A549 (cell line): ENCODE measurements at regions not wholly inside any gene's neighbourhood (a gene's known extent, or its start where the extent isn't known, plus 50 kb on each side); places are given as distances from the start of the nearest gene placed in this dataset.

ENCODE experiments used
- CHD4 ChIP-seq: fragments of 200-600 bp; sonication (generic); IDR thresholded peaks from 2 replicates; pipeline ENCODE4 v1.6.1; 2016; ENCODE audit warnings: antibody characterized with exemption, mild to moderate bottlenecking, borderline replicate concordance
- EP300 ChIP-seq, 2 experiments: fragments of >200 bp; sonication (Bioruptor Twin); formaldehyde crosslinking; IDR thresholded peaks; 2 replicates in 1 of 2; 3 replicates in 1 of 2; pipeline ENCODE4 v1.6.1; 2016 to 2017
- HOXA7 ChIP-seq: fragments of 250-450 bp; sonication (Bioruptor Pico); IDR thresholded peaks from 2 replicates; pipeline ENCODE4 v1.5.0; 2020; ENCODE audit warnings: mild to moderate bottlenecking, moderate library complexity
- RAD21 ChIP-seq, 2 experiments: fragments of >200 bp in 1 of 2; sonication (Bioruptor Twin) in 1 of 2; formaldehyde crosslinking in 1 of 2; IDR thresholded peaks in 1 of 2; conservative IDR thresholded peaks in 1 of 2; 2 replicates in 1 of 2; 3 replicates in 1 of 2; pipeline ENCODE4 v1.6.1; 2012 to 2018; ENCODE audit warnings: inconsistent platforms in 1 of 2
- RNF2 ChIP-seq: fragments of 200-600 bp; sonication (generic); IDR thresholded peaks from 2 replicates; pipeline ENCODE4 v1.6.1; 2016; ENCODE audit warnings: low read depth, mild to moderate bottlenecking, antibody characterized with exemption, moderate library complexity, borderline replicate concordance
- TF ChIP-seq, protein P1 (sequence below): fragments of 250-450 bp; sonication (Bioruptor Pico); IDR thresholded peaks from 2 replicates; pipeline ENCODE4 v1.5.0; 2020; ENCODE audit warnings: low read depth, mild to moderate bottlenecking, moderate library complexity
- TF ChIP-seq, protein P2 (sequence below): fragments of >200 bp; sonication (Bioruptor Twin); formaldehyde crosslinking; IDR thresholded peaks from 3 replicates; pipeline ENCODE4 v1.5.1; 2016
- TF ChIP-seq, protein P3 (sequence below): IDR thresholded peaks from 2 replicates; pipeline ENCODE4 v1.6.1; 2012

DNA sequence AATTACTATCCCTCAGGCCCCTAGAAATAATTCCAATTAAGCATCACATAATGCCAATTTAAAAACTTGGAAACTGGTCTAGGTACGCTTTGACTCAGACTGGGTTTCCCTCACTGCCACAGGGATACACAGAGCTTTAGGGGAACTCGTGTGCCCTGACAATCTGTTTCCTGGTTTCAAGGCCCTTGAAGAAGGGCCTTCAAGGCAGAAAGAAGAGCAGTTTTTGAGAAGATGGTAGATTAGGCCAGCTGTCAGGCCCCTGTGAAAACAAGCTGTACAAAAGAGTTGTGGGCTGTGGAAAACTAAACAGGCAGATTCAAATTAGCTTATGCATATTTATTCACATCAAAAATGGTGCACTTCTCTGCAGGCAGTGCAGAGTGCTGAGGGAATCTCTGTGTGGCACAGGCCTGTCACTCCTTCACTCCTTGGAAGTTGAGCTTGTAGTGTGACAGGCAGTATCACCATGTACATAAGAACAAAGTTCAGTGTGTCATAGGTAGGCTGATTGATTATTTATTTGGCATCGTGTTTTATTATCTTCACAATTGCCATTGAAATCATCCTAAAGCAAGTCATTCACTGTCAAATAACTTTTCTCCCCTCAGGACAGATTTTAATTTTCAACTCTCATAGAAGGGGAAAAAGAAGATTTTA, 614.4 kb upstream of the GYPC start:
- TF ChIP-seq, protein P1, sequence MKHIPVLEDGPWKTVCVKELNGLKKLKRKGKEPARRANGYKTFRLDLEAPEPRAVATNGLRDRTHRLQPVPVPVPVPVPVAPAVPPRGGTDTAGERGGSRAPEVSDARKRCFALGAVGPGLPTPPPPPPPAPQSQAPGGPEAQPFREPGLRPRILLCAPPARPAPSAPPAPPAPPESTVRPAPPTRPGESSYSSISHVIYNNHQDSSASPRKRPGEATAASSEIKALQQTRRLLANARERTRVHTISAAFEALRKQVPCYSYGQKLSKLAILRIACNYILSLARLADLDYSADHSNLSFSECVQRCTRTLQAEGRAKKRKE, result no peak
- no peak for TF ChIP-seq RNF2
- TF ChIP-seq EP300 (IDR thresholded peaks at IDR 0.05), result no peak
- TF ChIP-seq, protein P2, sequence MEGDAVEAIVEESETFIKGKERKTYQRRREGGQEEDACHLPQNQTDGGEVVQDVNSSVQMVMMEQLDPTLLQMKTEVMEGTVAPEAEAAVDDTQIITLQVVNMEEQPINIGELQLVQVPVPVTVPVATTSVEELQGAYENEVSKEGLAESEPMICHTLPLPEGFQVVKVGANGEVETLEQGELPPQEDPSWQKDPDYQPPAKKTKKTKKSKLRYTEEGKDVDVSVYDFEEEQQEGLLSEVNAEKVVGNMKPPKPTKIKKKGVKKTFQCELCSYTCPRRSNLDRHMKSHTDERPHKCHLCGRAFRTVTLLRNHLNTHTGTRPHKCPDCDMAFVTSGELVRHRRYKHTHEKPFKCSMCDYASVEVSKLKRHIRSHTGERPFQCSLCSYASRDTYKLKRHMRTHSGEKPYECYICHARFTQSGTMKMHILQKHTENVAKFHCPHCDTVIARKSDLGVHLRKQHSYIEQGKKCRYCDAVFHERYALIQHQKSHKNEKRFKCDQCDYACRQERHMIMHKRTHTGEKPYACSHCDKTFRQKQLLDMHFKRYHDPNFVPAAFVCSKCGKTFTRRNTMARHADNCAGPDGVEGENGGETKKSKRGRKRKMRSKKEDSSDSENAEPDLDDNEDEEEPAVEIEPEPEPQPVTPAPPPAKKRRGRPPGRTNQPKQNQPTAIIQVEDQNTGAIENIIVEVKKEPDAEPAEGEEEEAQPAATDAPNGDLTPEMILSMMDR, result no peak
- TF ChIP-seq, protein P3, sequence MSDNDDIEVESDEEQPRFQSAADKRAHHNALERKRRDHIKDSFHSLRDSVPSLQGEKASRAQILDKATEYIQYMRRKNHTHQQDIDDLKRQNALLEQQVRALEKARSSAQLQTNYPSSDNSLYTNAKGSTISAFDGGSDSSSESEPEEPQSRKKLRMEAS, result no peak
- no peak for TF ChIP-seq HOXA7 (CRISPR knock-in tag)
- TF ChIP-seq CHD4, result no peak
- TF ChIP-seq RAD21 (conservative IDR thresholded peaks at IDR 0.05 in 1 of 2, IDR thresholded peaks at IDR 0.05 in 1 of 2), result no peak
